T follicular helper cell (primary cell): ENCODE measurements at regions not wholly inside any gene's neighbourhood (a gene's known extent, or its start where the extent isn't known, plus 50 kb on each side); places are given as distances from the start of the nearest gene placed in this dataset.

Source experiments
- DNase-seq: peaks from one replicate; pipeline ENCODE4 v3.0.0-alpha.2; 2020; ENCODE audit warnings: low read depth

- DNase-seq = no peak
Observed at GRCh38 chr1:5713101-5714010, 278.9 kb downstream of the NPHP4 start.

- DNase-seq = no peak
Observed at GRCh38 chr1:5711956-5712645, 280.1 kb downstream of the NPHP4 start.

DNA sequence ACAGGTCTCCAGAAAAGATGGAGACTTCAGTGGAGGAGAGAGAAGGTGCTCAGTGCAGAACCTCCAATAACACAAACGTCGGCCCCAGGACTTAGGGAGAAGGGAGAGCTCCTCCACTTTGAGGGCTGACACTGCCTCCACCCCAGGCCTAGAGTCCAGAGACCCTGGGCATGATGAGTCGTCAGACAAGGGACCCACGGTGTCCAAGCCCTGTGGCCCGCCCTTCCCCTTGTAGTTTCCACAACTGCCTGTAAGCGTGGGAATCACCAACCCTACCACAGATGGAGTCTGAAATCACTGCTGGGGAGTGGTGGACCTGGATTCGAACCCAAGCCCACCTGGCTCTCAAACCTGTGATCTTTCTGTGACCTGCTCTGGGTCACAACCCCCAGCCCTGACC lies 281.1 kb downstream of the NPHP4 start:
- DNase-seq = no peak

- DNase-seq = no peak
Observed at GRCh38 chr1:5709976-5710375, 282.2 kb downstream of the NPHP4 start.

GRCh38 chr1:5709461-5709975 lies 282.7 kb downstream of the NPHP4 start:
- no peak for DNase-seq

DNA sequence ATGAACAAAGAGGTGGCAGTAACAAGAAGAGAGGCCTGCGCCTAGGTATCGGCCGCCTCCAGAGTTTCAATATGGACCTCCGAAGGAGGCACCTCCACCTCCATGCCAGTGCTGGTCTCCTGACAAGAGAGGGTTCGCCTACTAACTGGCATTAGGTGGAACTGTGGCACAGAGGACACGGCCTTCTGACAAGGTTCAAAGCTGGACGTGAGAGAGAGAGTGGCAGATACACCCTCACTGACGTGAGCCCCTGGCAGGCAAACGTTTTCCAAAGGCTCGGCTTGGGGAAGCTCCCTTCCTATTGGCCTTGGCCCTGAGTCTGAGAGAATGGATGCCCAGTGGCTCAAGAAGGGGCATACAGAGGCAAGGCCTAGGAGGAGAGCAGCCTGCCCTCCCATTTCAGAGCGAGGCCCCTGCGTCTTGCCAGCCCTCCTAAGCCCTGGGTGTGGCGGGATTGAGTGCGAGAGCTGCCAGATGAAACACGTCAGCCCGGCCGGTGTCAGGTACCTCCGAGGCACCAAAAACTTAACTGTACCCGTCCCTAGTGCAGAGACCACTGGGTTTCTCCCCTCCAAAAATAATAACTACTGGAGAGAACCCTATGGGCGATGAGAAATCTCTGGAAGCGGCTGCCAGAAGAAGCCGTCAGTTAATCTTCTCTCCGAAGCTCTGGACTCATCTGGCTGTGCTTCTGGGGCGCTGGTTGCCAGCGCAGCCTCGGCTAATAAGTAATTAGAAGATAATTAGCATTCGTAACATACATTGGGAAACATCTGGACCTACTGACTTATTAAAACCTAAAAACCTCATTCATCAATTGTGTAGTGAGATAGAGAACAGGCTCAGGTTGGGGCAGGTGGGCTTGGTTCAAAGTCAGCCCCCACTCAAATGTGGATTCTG lies 283.6 kb downstream of the NPHP4 start:
- DNase-seq = no peak

- DNase-seq = no peak
Observed at GRCh38 chr1:5707566-5708345, 284.5 kb downstream of the NPHP4 start.

DNA sequence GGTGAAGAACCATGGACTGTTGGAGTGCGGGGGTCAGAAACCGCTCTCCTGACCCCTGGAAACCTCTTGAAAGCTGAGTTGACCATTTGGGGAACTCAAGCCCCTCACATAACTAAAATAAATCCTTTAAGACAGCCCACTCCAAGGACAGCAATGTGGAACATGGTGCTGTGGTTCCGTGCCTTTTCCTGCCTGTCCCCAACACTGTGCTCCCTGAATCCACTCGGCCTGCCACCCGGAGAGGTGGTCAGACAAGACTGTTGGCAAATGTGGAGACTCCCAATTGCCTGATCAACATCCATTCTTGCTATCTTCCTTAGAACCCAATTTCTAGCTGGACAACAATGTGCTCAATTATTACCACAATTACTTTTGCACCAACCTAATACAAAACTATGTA lies 286.0 kb downstream of the NPHP4 start:
- DNase-seq = no peak

- no peak for DNase-seq
Observed at GRCh38 chr1:5705751-5706150, 286.5 kb downstream of the NPHP4 start.

- no peak for DNase-seq
Observed at GRCh38 chr1:5704561-5705514, 287.4 kb downstream of the NPHP4 start.

DNA sequence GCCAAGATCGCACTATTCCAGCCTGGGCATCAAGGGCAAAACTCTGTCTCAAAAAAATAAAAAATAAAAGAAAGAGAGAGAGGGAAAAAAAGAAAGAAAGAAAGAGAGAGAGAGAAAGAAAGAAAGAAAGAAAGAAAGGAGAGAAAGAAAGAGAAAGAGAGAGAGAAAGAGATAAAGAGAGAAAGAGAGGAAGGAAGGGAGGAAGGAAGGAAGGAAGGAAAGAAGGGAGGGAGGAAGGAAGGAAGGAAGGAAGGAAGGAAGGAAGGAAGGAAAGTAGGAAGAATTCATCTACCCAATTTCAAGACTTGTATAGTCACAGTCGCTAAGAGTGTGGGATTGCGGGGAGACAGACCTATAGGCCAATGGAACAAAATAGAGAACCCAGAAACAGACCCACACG lies 290.6 kb downstream of the NPHP4 start:
- DNase-seq = no peak

DNA sequence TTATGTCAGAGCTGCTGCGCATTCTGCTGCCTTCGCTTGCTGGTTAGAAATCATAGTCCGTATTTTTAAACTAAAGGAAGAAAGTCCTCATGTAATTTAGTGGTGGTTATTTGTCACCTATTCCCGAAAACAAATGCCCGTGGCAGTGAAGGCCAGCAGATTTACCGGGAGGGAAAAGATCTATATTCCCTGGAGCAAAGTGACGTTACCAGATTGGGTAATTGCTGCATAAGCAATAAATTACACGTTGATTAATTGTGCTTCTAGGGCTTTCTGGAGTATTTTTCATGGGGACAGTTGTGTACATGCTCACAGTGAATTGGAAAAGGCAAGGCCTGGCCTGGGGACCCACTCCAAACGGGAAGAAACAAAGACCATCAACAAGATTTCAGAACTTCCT lies 298.7 kb downstream of the NPHP4 start:
- no peak for DNase-seq

DNA sequence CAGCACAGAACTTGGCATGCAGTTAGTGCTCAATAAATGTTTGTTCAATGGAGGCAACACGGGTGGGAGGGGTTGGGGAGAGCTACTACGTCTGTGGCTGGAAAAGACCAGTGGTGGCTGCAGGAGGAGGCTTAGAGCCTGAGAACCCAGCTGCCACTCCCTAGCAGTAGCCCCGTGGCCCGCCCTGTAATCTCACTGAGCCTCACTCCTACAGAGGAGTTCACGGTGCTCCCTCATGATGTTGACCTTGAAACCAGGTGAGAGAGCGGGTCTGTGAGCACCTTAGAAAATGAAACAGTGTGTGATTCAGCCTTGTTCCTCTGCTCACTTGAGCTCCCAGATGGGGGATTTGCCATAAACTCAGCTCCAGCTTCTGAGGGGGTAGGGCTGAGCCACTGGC lies 299.6 kb downstream of the NPHP4 start:
- no peak for DNase-seq

- no peak for DNase-seq
Observed at GRCh38 chr1:5691795-5692509, 300.3 kb downstream of the NPHP4 start.

- no peak for DNase-seq
Observed at GRCh38 chr1:5690898-5691297, 301.3 kb downstream of the NPHP4 start.

GRCh38 chr1:5690291-5690690 lies 301.9 kb downstream of the NPHP4 start:
- DNase-seq = no peak

DNA sequence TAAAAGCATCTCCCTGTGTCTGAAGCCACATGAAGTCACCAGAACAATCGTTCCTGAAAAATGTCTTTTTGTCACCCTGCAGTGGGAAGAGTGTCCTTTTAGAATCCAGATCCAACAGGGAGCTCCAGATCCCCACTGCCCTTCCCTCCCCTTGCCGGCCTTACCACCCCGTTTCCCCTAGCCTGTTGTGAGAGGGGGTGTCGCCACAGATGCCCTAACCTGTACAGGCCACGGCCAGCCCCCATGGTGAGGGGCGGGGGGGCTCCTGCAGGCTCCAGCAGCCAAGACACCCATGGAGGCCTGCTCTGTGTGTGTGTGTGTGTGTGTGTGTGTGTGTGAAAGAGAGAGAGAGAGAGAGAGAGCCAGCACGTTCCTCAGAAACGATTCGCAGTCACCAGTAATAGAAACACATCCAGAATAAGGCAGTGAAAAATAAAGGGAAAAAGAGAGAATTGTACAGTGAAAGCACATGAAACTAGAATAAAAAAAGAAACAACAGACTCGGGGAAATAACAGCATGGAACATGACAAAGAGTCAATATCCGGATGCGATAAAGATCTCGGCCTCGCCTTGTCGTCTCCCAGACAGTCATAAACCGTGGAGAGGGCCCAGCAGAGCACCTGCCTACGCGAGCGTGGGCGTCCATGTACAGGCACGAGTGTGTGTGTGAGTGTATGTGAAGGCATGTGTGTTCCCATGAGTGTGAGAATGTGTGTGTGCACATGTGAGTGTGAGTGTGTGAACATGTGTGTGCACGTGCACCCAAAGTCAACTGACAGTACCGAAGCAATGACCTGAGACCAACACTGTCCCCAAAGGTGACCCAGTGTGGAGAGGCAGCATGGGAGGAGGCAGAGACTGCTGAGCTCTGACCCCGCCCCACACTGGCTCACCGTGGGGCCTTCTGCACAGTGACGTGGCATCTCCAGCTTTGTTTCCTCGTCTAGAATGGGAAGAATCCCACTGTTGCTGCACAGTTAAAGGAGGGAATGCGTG lies 303.8 kb downstream of the NPHP4 start:
- DNase-seq = no peak
